Caco-2 (cell line): ENCODE measurements at regions not wholly inside any gene's neighbourhood (a gene's known extent, or its start where the extent isn't known, plus 50 kb on each side); places are given as distances from the start of the nearest gene placed in this dataset.

ENCODE experiments used
- BruUV-seq: library from RNA; stranded (reverse); fragments of 400-500 nt; replicated peaks from 2 replicates; lab custom pipeline; 2021; lab: Mats Ljungman, UMichigan
- CTCF ChIA-PET: fragments of 300-600 bp; sonication (Branson Sonifier 250); formaldehyde crosslinking; loops from one replicate; lab custom pipeline; 2022; ENCODE audit warnings: antibody characterized with exemption; lab: Charles Lee
- POLR2A ChIA-PET: fragments of 300-600 bp; sonication (Branson Sonifier 250); formaldehyde crosslinking; loops from one replicate; lab custom pipeline; 2022; ENCODE audit warnings: antibody characterized with exemption; lab: Charles Lee
- DNase-seq, 2 experiments: peaks; one replicate each; pipeline versions ENCODE4 v3.0.0 to v3.0.0-alpha.2; 2020 to 2022
- H3K27me3 ChIP-seq: replicated peaks from 2 replicates; pipeline ENCODE4 v1.6.0; 2011; ENCODE audit warnings: low read length; ENCODE audit not compliant: control insufficient read depth, insufficient read depth
- H3K36me3 ChIP-seq: 2 replicates; pipeline ENCODE4 v1.5.1; 2011; ENCODE audit warnings: low read length; ENCODE audit not compliant: control insufficient read depth, insufficient read depth
- H3K4me1 ChIP-seq: fragments of 250-450 bp; sonication (Bioruptor Pico); 2 replicates; pipeline ENCODE4 v1.5.1; 2020; ENCODE audit warnings: mild to moderate bottlenecking
- H3K4me3 ChIP-seq: 2 replicates; pipeline ENCODE4 v1.5.1; 2011; ENCODE audit warnings: low read depth, mild to moderate bottlenecking, control low read depth, low read length
- H3K9me3 ChIP-seq: fragments of 250-450 bp; sonication (Bioruptor Pico); 2 replicates; pipeline ENCODE4 v1.5.1; 2020; ENCODE audit warnings: mild to moderate bottlenecking, moderate library complexity
- H3K27ac Mint-ChIP-seq: one replicate; pipeline ENCODE4 v1.8.0; 2022; ENCODE audit warnings: mixed read lengths; ENCODE audit not compliant: unreplicated experiment
- H3K27me3 Mint-ChIP-seq: one replicate; pipeline ENCODE4 v1.8.0; 2022; ENCODE audit warnings: mixed read lengths; ENCODE audit not compliant: insufficient read depth, unreplicated experiment
- H3K36me3 Mint-ChIP-seq: one replicate; pipeline ENCODE4 v1.8.0; 2022; ENCODE audit warnings: mild to moderate bottlenecking, mixed read lengths; ENCODE audit not compliant: insufficient read depth, unreplicated experiment
- H3K4me1 Mint-ChIP-seq: one replicate; pipeline ENCODE4 v1.8.0; 2022; ENCODE audit warnings: low read depth, mixed read lengths; ENCODE audit not compliant: unreplicated experiment
- H3K4me3 Mint-ChIP-seq: one replicate; pipeline ENCODE4 v1.8.0; 2022; ENCODE audit warnings: mild to moderate bottlenecking, moderate library complexity, mixed read lengths; ENCODE audit not compliant: unreplicated experiment
- H3K9me3 Mint-ChIP-seq: one replicate; pipeline ENCODE4 v1.8.0; 2022; ENCODE audit warnings: mixed read lengths; ENCODE audit not compliant: unreplicated experiment
- intact Hi-C: fragments of 100-400 bp; cut with micrococcal nuclease; formaldehyde crosslinking; loops from one replicate; pipeline ENCODE4 v1.10.0; 2022; ENCODE audit not compliant: unreplicated experiment
- TF ChIP-seq, protein P1 (sequence below), 2 experiments: fragments of 200-600 bp in 1 of 2; IDR thresholded peaks; 1 replicate in 1 of 2; 2 replicates in 1 of 2; pipeline versions ENCODE4 v1.5.1 to v1.8.0; 2011 to 2022; ENCODE audit warnings: antibody characterized with exemption in 1 of 2, control low read depth in 1 of 2, inconsistent platforms in 1 of 2, low read depth in 1 of 2, low read length in 1 of 2, mild to moderate bottlenecking in 1 of 2, moderate library complexity in 1 of 2; ENCODE audit not compliant: insufficient read depth in 1 of 2, severe bottlenecking in 1 of 2, unreplicated experiment in 1 of 2

DNA sequence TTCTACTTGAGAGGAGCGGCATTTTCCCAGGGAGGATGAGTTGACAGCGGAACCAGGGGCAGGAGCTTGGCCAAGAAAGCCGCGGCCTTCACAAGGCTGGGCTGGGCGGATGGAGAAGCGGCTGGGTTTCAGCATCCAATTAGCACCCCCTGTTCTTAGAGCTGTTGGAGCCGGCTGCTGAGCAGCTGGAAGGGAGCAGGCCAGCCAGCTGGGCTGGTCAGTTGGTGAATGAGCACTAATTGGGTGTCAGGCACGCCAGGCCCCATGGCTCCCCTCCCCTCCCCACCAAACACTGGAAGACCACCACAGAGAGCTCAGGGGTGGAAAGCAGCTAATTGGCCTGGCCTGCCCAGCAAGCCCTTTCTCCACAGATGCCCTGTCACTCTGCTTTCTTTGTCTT, 245.6 kb downstream of the RRAGC start:
- Histone ChIP-seq H3K36me3 (no peaks in the 10 kb centered on the region), H3K9me3 (no peaks in the 10 kb centered on the region), H3K4me1 (no peaks in the 10 kb centered on the region), H3K4me3 (no peak overlapping the region), H3K27me3 (no peaks in the 10 kb centered on the region)
- H3K27me3 Mint-ChIP-seq, result peaks cover 11% of the 10 kb centered on the region
- BruUV-seq, result no TSS peak
- CTCF ChIA-PET, result no interaction called here
- no peak overlapping the region for H3K4me3 Mint-ChIP-seq
- no peaks in the 10 kb centered on the region for H3K9me3 Mint-ChIP-seq
- DNase-seq, result no peak
- POLR2A ChIA-PET, result no interaction called here
- H3K27ac Mint-ChIP-seq, result no peak overlapping the region
- TF ChIP-seq, protein P1, sequence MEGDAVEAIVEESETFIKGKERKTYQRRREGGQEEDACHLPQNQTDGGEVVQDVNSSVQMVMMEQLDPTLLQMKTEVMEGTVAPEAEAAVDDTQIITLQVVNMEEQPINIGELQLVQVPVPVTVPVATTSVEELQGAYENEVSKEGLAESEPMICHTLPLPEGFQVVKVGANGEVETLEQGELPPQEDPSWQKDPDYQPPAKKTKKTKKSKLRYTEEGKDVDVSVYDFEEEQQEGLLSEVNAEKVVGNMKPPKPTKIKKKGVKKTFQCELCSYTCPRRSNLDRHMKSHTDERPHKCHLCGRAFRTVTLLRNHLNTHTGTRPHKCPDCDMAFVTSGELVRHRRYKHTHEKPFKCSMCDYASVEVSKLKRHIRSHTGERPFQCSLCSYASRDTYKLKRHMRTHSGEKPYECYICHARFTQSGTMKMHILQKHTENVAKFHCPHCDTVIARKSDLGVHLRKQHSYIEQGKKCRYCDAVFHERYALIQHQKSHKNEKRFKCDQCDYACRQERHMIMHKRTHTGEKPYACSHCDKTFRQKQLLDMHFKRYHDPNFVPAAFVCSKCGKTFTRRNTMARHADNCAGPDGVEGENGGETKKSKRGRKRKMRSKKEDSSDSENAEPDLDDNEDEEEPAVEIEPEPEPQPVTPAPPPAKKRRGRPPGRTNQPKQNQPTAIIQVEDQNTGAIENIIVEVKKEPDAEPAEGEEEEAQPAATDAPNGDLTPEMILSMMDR (IDR thresholded peaks at IDR 0.05; ENCODE audit: insufficient read depth in 1 of 2, low read depth in 1 of 2, low read length in 1 of 2, severe bottlenecking in 1 of 2, unreplicated experiment in 1 of 2), result no peak
- intact Hi-C loops, result no loop called here
- no peaks in the 10 kb centered on the region for H3K36me3 Mint-ChIP-seq
- no peaks in the 10 kb centered on the region for H3K4me1 Mint-ChIP-seq

DNA sequence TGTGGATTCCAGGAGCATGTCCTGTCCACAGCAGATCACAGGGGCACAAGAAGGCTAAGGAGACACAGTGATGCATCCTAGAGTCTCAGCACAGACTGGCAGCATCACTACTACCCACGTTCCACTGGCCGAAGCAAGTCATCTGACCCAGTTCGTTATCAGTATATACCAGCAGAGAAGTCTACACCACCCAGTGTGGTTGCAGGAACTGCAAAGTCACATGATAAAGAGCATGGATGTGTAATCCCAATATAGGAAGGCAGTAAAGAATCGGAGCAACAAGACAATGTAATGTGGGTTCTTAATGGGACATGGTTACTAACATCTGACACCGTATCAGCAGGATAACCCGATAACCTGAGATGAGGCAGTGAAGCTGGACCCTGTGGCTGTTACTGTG, 246.6 kb downstream of the RRAGC start:
- ChIA-PET CTCF (no interaction called here), POLR2A (no interaction called here)
- TF ChIP-seq, protein P1 (IDR thresholded peaks at IDR 0.05; ENCODE audit: insufficient read depth in 1 of 2, low read depth in 1 of 2, low read length in 1 of 2, severe bottlenecking in 1 of 2, unreplicated experiment in 1 of 2), result no peak
- no peaks in the 10 kb centered on the region for H3K9me3 ChIP-seq
- no peaks in the 10 kb centered on the region for H3K4me1 ChIP-seq
- peaks cover 10% of the 10 kb centered on the region for H3K27me3 Mint-ChIP-seq
- intact Hi-C loops, result no loop called here
- no peaks in the 10 kb centered on the region for H3K9me3 Mint-ChIP-seq
- BruUV-seq, result no TSS peak
- no peak for DNase-seq
- H3K4me3 ChIP-seq, result no peak overlapping the region
- H3K36me3 Mint-ChIP-seq, result no peaks in the 10 kb centered on the region
- H3K27ac Mint-ChIP-seq, result no peak overlapping the region
- no peaks in the 10 kb centered on the region; the same call in 1 of the 2 replicates for H3K27me3 ChIP-seq
- H3K36me3 ChIP-seq, result no peaks in the 10 kb centered on the region
- no peak overlapping the region for H3K4me3 Mint-ChIP-seq
- no peaks in the 10 kb centered on the region for H3K4me1 Mint-ChIP-seq

DNA sequence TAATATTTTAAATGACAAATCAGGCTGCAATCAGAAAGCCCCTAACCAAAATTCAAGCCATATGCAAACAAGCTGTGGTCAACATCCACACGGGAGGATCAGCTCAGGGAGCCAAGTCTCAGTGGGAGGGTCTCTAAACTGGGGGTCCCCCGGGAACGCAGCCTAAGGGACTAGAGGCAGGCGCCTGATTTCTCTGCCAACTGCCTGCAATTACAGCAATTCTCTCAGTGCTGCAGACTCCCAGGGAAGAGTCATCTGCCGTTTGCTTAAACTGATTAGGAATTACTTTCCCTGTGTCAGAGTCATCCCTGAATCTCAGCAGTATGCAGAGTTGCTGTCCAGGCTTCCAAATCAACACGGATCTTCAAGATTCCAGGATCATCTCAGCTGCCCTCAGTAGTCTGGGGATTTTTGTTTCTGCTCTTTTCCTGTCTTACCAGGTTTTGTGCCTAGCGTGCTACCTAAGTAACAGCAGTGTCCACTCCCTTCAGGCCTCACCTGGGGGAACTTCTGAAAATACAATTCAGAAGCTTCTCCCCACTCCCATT, 247.8 kb downstream of the RRAGC start:
- BruUV-seq, result no TSS peak
- ChIA-PET CTCF (no interaction called here), POLR2A (no interaction called here)

More for the DNA sequence above, 247.8 kb downstream of the RRAGC start:
- H3K9me3 ChIP-seq, result no peaks in the 10 kb centered on the region
- TF ChIP-seq, protein P1 (IDR thresholded peaks at IDR 0.05; ENCODE audit: insufficient read depth in 1 of 2, low read depth in 1 of 2, low read length in 1 of 2, severe bottlenecking in 1 of 2, unreplicated experiment in 1 of 2), result no peak
- H3K4me3 ChIP-seq, result no peak overlapping the region
- H3K4me1 ChIP-seq, result no peaks in the 10 kb centered on the region
- no peak overlapping the region for H3K27ac Mint-ChIP-seq
- no peak overlapping the region for H3K4me3 Mint-ChIP-seq
- H3K27me3 Mint-ChIP-seq, result peaks cover 5% of the 10 kb centered on the region
- H3K36me3 ChIP-seq, result no peaks in the 10 kb centered on the region
- no peaks in the 10 kb centered on the region; the same call in 1 of the 2 replicates for H3K27me3 ChIP-seq
- H3K4me1 Mint-ChIP-seq, result no peaks in the 10 kb centered on the region
- H3K36me3 Mint-ChIP-seq, result no peaks in the 10 kb centered on the region
- intact Hi-C loops, result no loop called here
- H3K9me3 Mint-ChIP-seq, result no peaks in the 10 kb centered on the region
- no peak for DNase-seq
